ENCODE measurements at regions not wholly inside any gene's neighbourhood (a gene's known extent, or its start where the extent isn't known, plus 50 kb on each side); places are given as distances from the start of the nearest gene placed in this dataset.

DNA sequence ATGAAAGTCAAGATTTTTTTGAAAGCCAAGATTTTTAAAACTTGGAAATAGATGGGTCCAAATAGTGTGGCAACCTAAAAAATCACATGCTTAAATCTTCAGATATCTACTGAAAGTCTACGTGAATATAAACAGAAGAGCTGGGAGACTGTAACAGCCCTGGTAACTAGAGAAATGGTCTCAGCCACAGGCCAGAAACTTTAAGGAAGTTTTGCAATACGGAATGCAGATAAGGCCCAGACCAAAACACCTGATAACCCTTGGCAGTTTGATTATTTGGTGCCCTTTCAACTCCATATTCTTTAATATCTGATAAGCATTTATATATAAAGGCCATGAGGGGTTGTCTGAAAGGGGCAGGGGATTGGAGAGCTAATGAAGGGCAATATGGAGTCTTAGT lies 537.3 kb upstream of the TGFBR2 start:
- TF ChIP-seq, protein P1, sequence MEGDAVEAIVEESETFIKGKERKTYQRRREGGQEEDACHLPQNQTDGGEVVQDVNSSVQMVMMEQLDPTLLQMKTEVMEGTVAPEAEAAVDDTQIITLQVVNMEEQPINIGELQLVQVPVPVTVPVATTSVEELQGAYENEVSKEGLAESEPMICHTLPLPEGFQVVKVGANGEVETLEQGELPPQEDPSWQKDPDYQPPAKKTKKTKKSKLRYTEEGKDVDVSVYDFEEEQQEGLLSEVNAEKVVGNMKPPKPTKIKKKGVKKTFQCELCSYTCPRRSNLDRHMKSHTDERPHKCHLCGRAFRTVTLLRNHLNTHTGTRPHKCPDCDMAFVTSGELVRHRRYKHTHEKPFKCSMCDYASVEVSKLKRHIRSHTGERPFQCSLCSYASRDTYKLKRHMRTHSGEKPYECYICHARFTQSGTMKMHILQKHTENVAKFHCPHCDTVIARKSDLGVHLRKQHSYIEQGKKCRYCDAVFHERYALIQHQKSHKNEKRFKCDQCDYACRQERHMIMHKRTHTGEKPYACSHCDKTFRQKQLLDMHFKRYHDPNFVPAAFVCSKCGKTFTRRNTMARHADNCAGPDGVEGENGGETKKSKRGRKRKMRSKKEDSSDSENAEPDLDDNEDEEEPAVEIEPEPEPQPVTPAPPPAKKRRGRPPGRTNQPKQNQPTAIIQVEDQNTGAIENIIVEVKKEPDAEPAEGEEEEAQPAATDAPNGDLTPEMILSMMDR (IDR thresholded peaks at IDR 0.05; ENCODE audit: low read length, missing control alignments): no peak
- H3K4me3 ChIP-seq (replicated peaks; ENCODE audit: low read depth, low read length): no peak overlapping the region
- DNase-seq (ENCODE audit: low read depth): no peak

- TF ChIP-seq, protein P1 (IDR thresholded peaks at IDR 0.05; ENCODE audit: low read length, missing control alignments): no peak
- H3K4me3 ChIP-seq (replicated peaks; ENCODE audit: low read depth, low read length): no peak overlapping the region
- no peak for DNase-seq (ENCODE audit: low read depth)
Measured at GRCh38 chr3:30073040-30073439, 533.4 kb upstream of the TGFBR2 start.

DNA sequence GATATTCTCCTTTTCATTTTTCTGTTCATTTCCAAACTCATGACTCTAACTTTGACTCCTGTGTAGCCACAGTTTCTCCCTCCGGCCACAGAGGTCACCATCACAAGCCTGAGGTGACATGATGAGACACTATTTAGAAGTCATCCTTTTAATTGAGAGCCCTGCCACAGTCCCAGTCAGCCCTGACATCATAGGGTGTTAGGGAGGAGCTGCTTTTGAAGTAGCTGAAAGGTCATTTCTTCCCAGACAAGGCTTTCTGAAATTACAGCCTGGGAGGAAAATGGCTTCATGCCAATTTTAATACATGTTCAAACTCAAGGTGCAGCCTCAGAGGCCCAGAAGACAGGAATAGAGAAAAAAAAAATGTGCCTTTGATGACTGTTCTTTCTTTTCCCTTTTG lies 532.8 kb upstream of the TGFBR2 start:
- TF ChIP-seq, protein P1 (IDR thresholded peaks at IDR 0.05; ENCODE audit: low read length, missing control alignments): no peak
- DNase-seq (ENCODE audit: low read depth): peak; percentile 6
- H3K4me3 ChIP-seq (replicated peaks; ENCODE audit: low read depth, low read length): no peak overlapping the region

- DNase-seq (ENCODE audit: low read depth): no peak
- H3K4me3 ChIP-seq (replicated peaks; ENCODE audit: low read depth, low read length): no peak overlapping the region
- TF ChIP-seq, protein P1 (IDR thresholded peaks at IDR 0.05; ENCODE audit: low read length, missing control alignments): no peak
Measured at GRCh38 chr3:30075514-30075913, 530.9 kb upstream of the TGFBR2 start.

DNA sequence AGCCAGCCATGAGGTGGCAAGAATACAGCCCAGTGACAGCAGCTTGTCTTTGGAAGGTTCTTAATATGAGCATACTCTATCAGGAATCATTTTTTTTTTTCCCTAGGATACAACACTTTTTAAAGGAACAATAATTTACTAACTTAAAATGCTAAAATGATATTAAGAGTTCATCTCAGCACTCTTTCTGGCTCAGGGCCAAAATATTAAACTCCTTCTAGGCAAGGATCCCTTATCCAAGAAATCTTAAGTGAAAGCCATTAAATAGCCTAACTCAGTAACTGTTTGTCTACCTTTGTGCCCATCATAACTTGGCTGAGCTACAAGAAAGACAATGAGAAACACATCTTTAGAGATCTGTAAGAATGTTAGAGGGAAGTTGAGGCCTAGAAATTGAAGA lies 529.5 kb upstream of the TGFBR2 start:
- TF ChIP-seq, protein P1 (IDR thresholded peaks at IDR 0.05; ENCODE audit: low read length, missing control alignments): no peak
- no peak for DNase-seq (ENCODE audit: low read depth)
- no peak overlapping the region for H3K4me3 ChIP-seq (replicated peaks; ENCODE audit: low read depth, low read length)

DNA sequence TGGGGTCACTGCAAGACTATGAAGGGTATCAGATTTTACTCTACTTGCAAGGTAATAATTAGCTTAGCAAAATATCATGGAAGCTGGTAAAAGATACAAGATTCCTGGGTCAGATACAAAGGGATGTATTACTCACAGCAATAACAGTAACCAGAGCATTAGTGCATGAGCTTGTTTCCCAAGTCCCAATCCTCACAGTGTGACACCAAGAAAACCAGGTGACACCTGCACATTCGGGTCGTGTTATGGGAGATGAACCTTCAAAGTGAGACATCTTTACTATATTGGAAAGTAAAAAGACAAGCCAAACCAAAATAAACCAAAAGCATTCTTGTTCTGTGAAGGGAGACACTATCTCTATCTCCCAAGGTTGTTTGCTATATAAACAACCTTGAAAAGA lies 528.7 kb upstream of the TGFBR2 start:
- no peak overlapping the region for H3K4me3 ChIP-seq (replicated peaks; ENCODE audit: low read depth, low read length)
- no peak for DNase-seq (ENCODE audit: low read depth)

GRCh38 chr3:30078736-30079135 lies 527.7 kb upstream of the TGFBR2 start:
- TF ChIP-seq, protein P1 (IDR thresholded peaks at IDR 0.05; ENCODE audit: low read length, missing control alignments): no peak
- no peak overlapping the region for H3K4me3 ChIP-seq (replicated peaks; ENCODE audit: low read depth, low read length)
- no peak for DNase-seq (ENCODE audit: low read depth)

More for the DNA sequence above, 528.7 kb upstream of the TGFBR2 start:
- TF ChIP-seq, protein P1 (IDR thresholded peaks at IDR 0.05; ENCODE audit: low read length, missing control alignments): no peak
